ENCODE measurements at regions not wholly inside any gene's neighbourhood (a gene's known extent, or its start where the extent isn't known, plus 50 kb on each side); places are given as distances from the start of the nearest gene placed in this dataset.
"Not testable (repeated sequence)": the region's sequence is repeated elsewhere in the genome, so short reads cannot be mapped to it uniquely, and the experiment has no call there.

DNA sequence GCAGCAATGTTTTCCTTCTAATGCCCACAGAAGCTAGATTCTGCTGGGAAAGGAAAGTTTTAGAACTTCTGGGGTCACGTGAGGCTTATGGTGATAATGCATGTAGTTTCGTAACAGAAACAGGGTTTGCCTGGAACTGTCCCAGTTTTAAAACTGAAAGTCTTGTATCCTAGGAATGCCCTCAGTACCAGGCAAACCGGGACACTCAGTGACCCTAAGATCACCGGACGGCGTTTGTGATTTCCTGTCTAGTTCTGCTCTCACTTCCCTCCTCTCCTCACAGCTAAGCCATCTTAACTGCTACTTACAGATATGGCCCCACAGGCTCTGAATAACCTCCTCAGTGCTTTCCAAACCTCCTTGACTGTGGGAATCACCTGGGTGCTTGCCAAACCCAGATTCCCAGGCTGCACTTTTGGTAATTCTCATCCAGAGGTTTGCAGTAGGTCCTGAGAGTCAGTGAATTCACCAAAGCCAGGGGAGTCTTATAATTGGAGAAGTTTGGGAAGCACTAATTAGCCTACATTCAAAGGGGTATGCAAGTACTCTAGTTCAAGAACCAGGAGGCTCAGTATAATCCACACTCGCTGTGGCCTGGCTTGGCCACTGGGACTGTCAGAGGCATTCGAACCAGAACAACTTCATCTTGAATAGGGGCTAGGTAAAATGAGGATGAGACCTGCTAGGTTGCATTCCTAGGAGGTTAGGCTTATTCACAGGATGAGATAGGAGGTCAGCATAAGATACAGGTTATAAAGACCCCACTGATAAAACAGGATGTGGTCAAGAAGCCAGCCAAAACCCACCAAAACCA is 231.6 kb upstream of the MYLIP start:
- no peak for DNase-seq

DNA sequence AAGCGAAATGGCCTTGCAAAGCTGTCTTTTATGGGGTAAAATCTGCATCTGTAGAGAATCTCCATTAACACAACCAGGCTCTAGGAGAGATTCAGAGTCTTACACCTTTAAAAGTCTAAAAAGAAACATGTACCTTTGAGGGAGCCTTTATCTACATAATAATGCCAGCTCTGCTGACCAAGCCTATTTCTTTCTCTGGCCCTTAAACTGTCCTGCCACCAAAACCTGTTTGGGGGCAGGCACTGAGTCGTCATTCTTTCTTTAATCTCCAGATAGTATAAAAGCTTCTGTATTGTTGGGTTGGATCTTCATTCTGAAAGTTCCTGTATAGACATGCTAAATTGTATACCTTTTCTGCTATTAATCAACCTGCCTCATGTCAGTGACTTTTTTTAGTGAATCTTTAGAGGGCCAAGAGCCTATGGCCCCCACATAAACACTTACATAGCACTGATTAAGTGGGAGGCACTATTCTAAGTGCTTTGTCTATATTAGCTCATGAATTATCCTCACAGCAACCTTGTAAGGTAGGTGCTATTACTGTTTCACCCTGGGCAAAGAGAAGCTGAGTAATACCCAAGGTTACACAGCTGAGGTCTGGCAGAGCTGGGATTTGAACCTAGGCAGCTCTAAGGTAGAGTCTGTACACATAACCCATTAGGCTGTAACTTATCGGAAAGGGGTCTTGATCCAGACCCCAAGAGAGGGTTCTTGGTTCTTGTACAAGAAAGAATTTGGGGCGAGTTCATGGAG is 232.3 kb upstream of the DTNBP1 start:
- no peak for DNase-seq

DNA sequence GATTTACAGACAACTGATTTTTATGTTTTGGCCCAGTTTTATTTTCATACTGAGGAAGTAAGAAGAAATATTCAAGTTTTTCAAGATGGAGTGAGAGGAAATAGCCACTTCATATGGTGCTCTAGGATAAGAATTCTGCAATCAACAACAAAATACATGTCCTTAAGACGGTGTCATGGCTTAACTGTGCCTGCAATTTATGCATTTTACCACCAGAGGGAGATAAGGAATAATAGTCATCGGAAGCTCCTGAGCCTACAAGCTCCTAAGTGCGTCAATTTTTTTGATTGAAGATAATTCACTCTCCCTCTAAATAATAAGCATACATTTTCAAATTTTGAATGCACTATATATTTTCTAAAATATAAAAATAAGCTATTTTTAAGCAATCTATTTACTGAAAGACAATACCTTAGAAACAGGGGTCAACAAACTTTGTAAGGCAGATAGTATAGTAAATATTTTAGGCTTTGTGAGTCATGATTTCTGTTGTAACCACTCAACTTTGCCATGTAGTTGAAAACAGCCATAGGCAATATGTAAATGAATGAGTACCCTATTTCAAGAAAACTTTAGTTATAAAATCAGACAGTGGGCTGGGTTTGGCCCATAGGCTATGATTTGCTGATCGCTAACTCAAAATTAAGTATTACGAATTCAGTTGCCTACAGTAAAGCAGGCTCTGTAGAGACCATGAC is 230.9 kb upstream of the DTNBP1 start:
- no peak for DNase-seq

DNA sequence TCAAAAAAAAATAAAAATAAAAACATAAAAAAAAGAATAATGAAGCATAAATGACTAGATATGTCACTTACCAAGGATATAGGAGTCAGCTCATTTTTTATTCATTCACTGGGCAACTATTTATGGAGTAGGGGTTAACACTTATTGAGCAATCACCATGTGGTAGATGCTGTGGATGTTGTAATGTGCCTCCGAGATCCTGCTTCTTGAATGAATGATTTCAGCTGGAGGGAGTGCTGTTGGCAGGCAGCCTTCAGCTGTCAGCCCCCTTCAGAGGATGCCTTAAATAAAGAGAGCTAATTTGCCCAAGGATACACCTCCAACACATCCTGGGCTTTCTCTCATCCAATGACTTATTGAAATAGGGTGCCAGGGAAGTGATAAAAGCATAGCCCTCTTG is 229.5 kb upstream of the DTNBP1 start:
- no peak for DNase-seq

DNA sequence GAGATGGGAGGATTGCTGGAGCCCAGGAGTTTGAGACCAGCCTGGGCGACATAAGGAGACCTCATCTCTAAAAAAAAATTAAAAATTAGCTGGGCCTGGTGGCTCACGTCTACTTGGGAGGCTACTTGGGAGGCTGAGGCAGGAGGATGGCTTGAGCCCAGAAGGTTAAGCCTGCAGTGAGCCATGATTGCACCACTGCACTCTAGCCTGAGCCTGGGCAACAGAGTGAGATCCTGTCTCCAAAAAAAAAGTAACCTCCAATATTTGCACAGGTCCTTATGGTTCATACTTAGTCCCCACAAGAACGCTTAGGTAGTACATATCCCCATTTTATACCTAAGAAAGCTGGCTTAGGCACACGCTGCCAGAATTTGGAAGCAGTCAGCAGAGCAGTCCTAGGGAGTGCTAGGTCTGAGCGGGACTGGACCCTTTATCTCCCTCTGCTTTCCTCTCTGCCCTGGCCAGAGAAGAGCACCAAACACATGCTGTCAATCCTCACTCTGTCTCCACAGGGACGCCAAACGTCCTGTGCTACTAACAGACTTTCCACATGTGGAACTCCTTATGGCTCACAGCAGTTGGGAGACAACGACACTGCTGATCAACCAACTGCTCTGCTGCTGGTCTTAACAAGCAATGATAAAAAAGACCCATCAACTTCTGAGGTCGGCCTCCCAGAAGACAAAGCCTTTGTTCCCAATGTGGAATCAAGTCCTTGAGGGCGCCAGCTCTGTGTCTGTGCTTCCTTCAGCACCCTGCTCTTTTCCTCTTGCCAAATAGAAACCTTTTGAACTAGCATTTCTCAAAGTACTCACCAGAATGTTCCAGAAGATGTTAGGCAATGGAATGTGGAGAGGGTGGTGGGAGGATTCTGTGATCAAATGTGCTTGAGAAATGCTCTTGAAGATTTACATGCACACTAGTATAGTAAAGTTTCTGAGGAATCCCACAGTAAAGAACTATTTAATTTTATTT is 226.3 kb upstream of the DTNBP1 start:
- DNase-seq = no peak

DNA sequence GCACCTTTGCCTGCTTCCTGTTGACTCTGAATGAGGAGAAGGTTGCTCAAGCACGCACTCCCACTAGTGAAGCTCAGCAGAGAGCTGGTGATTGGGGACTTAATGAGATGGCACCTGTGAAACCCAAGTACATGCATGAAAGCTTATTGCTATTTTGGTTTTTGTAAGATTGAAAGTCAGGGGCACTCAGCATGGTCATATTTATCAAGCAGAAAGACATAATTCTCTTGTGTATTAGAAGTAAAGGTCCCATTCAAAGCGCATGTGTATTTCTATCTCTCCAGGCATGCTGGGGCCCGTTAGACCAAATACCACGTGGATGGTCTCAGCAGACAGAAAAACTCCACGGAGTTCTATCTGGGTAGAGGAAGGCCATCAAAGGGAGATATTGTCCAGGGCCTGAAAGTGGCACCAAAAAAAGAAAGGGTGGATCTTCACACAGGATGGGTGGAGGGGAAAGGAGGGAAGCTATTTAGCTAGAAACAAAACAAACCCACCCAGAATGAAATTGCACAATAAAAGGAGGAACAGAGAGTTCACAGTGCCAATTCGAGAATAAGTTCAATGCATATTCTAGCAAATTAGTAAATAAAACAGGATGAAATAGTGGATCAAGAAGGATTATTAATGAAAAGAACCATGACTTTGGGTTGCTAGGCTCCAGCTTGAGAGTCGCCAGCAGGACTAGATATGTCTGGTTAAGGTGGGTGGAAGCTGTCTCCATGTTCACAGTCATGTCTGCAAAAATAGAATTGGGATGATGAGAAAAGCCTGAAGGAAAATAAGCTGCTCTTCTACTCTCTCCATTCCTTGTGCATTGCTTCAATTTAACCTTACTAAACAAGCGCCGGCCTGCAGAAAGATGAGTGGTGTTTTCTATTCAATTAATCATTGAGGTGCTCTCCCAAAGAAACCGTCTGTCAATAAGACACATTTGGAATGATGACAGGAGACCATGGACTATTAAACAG is 224.9 kb upstream of the DTNBP1 start:
- DNase-seq = no peak

DNA sequence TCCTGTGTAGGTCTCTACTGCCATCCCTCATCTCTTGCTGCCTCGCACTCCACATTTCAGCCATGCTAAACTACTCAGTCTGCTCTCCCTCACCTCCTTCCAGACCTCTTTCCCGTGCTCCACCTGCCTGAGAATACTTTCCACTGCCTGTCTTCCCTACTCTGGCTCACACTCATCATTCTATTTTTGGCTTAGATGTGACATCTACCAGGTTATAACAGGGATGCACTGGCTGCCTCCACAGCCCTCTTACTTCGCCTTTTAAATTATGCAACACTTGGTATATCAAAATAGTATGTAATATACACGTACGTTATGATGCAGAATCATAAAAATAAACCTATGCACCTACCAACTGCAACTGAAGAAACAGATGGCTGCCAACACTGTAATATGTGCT is 222.8 kb upstream of the DTNBP1 start:
- no peak for DNase-seq

DNA sequence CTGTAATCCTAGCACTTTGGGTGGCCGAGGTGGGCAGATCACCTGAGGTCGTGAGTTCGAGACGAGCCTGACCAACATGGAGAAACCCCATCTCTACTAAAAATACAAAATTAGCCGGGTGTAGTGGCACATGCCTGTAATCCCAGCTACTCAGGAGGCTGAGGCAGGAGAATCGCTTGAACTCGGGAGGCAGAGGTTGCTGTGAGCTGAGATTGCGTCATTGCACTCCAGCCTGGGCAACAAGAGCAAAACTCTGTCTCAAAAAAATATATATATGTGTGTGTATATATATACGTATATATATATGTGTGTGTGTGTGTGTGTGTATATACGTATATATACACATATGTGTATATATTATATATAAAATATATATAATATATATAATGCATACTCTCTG is 220.8 kb upstream of the DTNBP1 start:
- DNase-seq = not testable (repeated sequence)

DNA sequence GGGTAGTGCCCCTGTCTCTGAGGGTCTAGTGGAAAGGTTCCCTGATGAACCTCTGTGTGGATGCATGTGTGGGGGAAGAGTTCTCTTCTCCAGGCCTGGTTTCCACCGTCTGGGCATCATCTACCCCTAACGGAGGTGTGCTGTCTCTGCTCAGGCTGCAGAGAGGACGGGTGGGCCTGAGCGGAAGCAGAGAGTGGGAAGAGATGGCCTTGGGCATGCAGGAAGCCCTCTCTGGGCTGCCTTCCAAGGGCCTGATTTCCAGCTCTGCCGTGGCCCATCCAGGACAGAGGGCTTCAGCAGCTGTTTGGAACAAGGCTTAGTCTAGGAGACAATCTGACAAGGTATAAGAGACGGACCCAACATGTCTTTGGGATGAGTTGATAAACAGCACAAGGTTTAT is 220.1 kb upstream of the DTNBP1 start:
- DNase-seq = no peak

DNA sequence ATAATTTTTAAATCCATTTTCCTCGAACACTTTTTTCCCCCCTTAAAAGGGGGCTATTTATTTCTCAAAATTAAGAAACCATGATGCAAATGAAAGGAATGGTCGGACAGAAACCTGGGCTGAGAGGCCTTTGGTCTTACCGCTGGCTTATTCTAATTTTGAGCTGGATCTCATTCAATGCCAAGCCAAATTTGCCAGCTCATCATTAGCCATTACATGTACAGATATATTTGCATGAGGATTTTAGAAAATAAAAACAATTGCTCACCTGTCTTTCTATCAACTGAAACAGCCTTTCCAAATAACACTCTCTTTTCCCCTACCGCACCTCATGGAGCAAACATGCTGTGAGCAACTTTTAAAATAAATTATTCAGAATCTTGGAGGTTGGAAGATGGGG is 219.5 kb upstream of the DTNBP1 start:
- DNase-seq = no peak

DNA sequence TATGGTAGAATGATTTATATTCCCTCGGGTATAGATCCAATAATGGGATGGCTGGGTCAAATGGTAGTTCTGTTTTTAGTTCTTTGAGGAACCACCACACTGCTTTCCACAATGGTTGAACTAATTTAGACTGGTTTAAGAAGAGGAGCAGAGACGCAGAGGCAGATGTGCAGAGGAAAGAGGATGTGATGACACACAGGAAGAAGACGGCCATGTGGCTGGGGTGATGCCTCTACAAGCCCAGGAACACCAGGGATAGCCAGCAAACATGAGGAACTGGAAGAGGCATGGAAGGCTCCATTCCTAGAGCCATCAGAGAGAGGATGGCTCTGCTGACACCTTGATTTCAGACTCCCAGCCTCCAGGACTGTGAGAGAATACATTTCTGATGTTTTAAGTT is 218.3 kb upstream of the DTNBP1 start:
- no peak for DNase-seq

DNA sequence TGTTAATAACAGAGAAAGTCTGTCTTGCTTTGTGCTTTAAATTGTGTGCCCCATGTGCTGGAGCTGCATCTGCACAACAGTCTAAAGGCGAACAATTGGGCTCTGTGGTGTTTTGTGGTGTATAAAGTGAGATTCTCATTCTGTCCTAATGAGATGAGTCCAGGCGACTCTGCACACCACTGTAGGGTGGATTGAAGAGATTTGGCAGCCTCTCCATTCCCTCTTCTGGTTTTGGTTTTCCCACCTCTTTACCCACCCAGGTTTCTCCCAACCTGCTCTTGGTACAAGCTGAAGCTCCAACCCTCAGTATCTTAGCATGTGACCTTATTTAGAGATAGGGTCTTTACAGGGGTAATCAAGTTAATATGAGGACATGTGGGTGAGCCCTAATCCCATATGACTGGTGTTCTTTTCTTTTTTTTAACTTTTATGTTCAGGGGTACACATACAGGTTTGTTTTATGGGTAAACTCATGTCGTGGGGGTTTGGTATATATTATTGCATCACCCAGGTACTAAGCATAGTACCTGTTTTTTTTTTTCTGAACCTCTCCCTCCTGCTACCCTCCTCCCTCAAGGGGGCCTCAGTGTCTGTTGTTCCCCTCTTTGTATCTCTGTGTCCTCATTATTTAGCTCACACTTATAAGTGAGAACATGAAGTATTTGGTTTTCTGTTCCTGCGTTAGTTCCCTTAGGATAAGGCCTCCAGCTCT is 217.6 kb upstream of the DTNBP1 start:
- DNase-seq = no peak

DNA sequence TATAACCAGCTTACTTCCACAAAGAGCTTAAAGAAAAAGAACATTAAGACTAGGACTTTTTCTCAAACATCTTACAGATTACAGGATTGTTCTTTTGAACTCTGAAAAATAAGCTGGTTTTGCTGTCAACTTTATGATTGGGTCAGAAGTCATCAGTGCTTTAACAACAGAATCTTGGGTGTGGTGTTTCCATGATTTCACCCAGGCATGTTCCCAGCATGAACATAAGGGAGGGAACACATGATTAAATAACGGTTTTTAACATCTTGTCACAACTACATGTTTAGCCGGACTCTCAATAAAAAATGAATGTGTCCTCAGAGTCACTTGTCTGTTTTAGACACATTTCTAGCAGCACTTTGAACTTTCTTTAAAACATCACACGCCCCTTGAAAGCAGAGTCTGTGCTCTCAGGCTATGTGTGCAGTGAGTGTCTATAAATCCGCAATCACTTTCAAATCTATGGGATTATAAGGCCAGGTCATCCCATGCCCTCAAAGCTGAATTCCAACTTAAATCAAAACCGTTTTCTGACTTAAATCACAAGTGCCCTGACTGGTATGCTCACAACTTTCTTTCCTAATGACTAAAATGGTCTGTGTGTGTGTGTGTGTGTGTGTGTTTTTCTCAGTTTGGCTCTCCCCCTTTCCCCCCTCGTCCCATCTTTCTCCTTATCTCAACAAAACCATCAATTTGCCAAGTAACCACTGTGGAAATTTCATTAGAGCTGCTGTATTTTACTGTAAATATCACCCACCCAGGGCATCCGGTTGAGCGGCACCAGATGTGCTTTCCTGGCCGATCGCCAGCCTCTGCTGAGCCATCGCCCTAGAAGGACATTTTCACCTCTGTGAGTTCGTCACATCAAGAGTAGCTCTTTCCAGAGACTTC is 216.8 kb upstream of the DTNBP1 start:
- DNase-seq = peak in 3 of 4 experiments; percentile 2 to 35 (median 34)

DNA sequence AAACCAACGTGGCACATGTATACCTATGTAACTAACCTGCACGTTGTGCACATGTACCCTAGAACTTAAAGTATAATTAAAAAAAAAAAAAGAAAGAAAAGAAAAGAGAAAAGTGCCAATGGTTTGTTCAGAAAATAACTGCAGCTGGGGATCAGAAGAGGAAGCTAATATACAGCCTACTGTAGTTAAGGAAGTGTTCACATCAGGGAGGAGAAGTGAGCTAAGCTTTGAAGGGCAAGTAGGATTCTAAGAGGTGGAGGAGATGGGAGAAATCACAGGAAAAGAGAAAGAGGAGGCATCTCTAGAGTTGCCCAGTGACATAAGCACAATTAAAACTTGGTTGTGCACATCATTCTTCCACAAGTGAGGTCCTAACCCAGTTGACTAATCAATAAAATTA is 214.4 kb upstream of the DTNBP1 start:
- no peak for DNase-seq

DNA sequence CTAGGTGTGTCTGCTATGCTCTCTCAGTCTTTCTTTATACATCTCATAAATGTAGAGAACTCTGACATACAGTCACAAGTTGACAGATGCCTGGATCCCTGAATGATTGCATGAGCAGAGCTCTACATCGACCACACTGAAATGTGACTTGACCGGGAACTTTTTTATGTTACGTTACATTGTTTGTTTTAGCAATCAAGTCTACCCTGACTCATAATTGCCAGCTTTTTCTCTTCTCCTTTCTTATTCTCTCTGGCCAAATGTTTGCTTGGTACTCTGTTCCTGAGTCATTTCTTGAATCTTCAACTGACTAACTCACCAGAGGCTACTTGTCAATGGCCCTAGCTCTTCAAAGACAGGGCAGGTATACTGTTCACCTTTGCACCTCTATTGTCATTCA is 213.6 kb upstream of the DTNBP1 start:
- no peak for DNase-seq

DNA sequence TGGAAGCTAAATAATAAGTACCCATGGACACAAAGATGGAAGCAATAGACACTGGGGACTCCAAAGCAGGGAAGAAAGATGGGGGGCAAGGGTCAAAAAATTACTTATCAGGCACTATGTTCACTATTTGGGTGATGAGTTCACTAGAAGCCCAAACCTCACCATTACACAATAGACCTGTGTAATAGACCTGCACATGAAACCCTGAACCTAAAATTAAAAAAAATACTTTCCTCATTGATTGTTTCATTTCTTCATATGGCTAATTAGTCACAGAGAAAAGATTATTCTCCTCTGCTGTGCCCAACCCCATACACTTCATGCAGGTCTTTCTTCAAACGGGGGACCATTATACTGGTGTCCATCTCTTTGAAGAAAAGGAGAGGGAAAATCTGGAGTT is 213.0 kb upstream of the DTNBP1 start:
- no peak for DNase-seq

DNA sequence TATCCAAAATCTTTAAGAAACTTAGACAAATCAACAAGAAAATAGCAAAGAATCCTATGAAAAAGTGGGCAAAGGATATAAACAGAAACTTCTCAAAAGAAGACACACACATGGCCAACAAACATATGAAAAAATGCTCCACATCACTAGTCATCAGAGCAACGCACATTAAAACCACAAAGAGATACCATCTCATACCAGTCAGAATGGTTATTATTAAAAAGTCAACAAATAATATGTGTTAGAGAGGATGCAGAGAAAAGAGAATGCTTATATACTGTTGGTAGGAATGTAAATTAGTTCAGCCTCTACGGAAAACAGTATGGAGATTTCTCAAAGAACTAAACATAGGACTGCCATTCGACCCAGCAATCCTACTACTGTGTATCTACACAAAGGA is 212.0 kb upstream of the DTNBP1 start:
- no peak for DNase-seq

DNA sequence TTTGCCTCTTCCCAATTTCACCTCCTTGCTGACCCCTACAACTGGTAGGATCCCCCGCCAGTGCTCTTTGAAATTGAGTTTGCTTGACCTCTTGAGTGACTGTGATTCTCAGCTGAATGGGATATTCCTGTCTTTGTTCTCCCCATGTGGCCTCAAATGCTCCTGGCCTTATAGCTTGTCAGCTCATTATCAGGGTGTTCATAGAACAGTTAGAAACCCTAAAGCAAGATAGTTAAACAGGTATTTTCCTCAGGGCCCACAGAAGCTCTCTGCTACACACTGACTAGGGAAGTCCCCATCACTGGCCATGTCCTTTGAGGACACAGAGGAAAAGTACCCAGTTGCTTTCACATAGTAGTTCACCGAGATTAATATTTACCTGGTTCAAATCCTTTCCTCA is 211.5 kb upstream of the DTNBP1 start:
- DNase-seq = no peak

DNA sequence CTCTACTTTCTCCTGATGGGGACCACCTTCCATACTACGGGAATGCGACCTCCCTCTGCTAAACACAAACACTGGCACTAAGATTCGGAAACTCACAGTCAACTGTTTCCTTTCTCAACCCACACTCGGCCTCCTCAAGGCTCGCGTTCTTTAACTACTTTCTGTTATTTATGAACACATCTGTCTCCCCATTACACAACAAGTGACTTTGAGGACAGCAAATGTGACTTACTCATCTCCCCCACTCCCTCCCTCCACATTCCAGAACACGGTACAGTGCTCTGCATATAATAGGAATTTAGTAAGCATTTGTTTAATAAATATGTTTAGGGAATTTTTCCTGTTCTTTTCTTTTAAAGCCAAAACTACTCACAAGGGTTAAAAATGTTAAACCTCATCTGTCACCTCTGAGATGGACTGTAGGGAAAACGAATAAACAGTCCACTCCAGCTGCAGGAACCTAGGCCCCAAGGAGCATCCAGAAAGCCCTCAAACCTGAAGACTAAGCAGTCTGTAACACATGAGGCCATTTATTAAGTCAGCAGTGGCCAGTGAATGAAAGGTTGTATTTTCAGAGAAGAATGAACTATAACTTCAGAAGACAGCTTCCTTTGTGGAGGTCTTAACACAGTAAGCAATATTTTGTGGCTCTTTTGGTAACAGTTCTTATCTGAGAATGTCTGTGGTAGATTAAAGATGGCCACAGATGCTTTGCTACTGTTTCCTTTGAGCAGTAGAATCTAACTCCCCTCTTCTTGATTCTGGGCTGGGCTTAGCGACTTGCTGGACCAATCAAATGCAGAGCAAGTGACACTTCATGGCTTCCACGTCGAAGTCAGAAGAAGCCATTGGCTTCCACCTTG is 209.6 kb upstream of the DTNBP1 start:
- DNase-seq = no peak

Measured in activated naive CD4-positive, alpha-beta T cell (primary cell).